ENCODE measurements at regions not wholly inside any gene's neighbourhood (a gene's known extent, or its start where the extent isn't known, plus 50 kb on each side); places are given as distances from the start of the nearest gene placed in this dataset.

- H3K14ac ChIP-seq (ENCODE audit: insufficient read length), result no peak overlapping the region
- H3K36me3 ChIP-seq (ENCODE audit: control insufficient read depth in 2 of 4, insufficient read depth in 4 of 4, low read length in 3 of 4), result no peaks in the 10 kb centered on the region
- no peak overlapping the region for H2AFZ ChIP-seq (ENCODE audit: low read length)
- no peaks in the 10 kb centered on the region for H3K9me3 ChIP-seq (ENCODE audit: insufficient read depth in 2 of 2, low read depth in 1 of 2, low read length in 1 of 2)
- no peak overlapping the region for H4K91ac ChIP-seq (replicated peaks; ENCODE audit: insufficient read length, low read length)
- no peak overlapping the region for H4K5ac ChIP-seq (ENCODE audit: insufficient read length, low read depth, low read length)
- no peak for FAIRE-seq
- ChIA-PET POLR2A (ENCODE audit: partially characterized antibody) (no interaction called here), CTCF (ENCODE audit: partially characterized antibody) (interaction anchor here (0.6 to 1.5 kb wide), 4 partner anchors 12 to 255 kb away, joined by 3 to 5 read pairs (median 4); no protein-coding TSS in a partner anchor)
- no peak overlapping the region for H2BK15ac ChIP-seq (ENCODE audit: low read length)
- no peaks in the 10 kb centered on the region for H3K27me3 ChIP-seq (replicated peaks in 1 of 4; ENCODE audit: control insufficient read depth in 3 of 4, extremely low read depth in 1 of 4, insufficient read depth in 3 of 4, low read length in 3 of 4)
- H3K79me2 ChIP-seq (ENCODE audit: control insufficient read depth in 1 of 2, insufficient read depth in 2 of 2, low read length in 2 of 2), result no peaks in the 10 kb centered on the region
- no peak overlapping the region for H3K4me3 ChIP-seq (ENCODE audit: extremely low read depth in 1 of 4, insufficient read depth in 2 of 4, low read depth in 3 of 4, low read length in 4 of 4)
- H2AK5ac ChIP-seq (ENCODE audit: low read depth, low read length), result no peak overlapping the region
- H3K27ac ChIP-seq (ENCODE audit: low read depth, low read length), result no peak overlapping the region
- no peaks in the 10 kb centered on the region for H3K79me1 ChIP-seq (ENCODE audit: low read depth, low read length)
- WGBS, 2 experiments (ENCODE audit: extremely low coverage in 1 of 2, insufficient coverage in 1 of 2, insufficient read length in 1 of 2, insufficient replicate concordance in 2 of 2, low coverage in 1 of 2, low lambda C conversion rate in 2 of 2, missing lambda C conversion rate in 1 of 2), result 89% methylated on average over 3 of the region's 3 CpGs; no CpG with 5 or more reads in 1 of the 2 experiments
- no peak overlapping the region for H3K4me2 ChIP-seq (ENCODE audit: insufficient read depth in 1 of 2, low read depth in 2 of 2, low read length in 2 of 2)
- H3K4me1 ChIP-seq (replicated peaks in 1 of 4; ENCODE audit: control insufficient read depth in 3 of 4, insufficient read depth in 4 of 4, low read length in 3 of 4), result no peaks in the 10 kb centered on the region
- no peak overlapping the region for H2BK5ac ChIP-seq (ENCODE audit: low read depth, low read length)
- no peak overlapping the region for H4K8ac ChIP-seq (ENCODE audit: extremely low read depth, insufficient read depth, low read length)
- no peak for DNase-seq (ENCODE audit: low read depth in 1 of 2, low spot score in 2 of 2)
- H3K23ac ChIP-seq (ENCODE audit: insufficient read length), result no peak overlapping the region
- no peak overlapping the region for H2BK20ac ChIP-seq (ENCODE audit: low read length)
- no peaks in the 10 kb centered on the region for H4K20me1 ChIP-seq (replicated peaks in 1 of 2; ENCODE audit: control insufficient read depth in 1 of 2, insufficient read depth in 2 of 2, low read length in 2 of 2)
- H3K4ac ChIP-seq (replicated peaks; ENCODE audit: insufficient read length, low read depth, low read length), result no peak overlapping the region
- no peak overlapping the region for H2BK12ac ChIP-seq (ENCODE audit: low read depth, low read length)
- no peaks in the 10 kb centered on the region for H3K23me2 ChIP-seq (ENCODE audit: low read depth, low read length)
- no peak overlapping the region for H3K18ac ChIP-seq (ENCODE audit: extremely low read depth, low read length)
- H3K56ac ChIP-seq (replicated peaks; ENCODE audit: insufficient read length, low read depth, low read length), result no peak overlapping the region
- no peak overlapping the region for H2BK120ac ChIP-seq (replicated peaks; ENCODE audit: low read depth, low read length)
- TF ChIP-seq SRF (IDR thresholded peaks at IDR 0.05; ENCODE audit: low read depth, low read length) (no peak), RBBP5 (IDR thresholded peaks at IDR 0.05; ENCODE audit: borderline replicate concordance, low read depth, low read length) (no peak), POLR2AphosphoS5 (IDR thresholded peaks at IDR 0.05; ENCODE audit: low read depth, low read length) (no peak), POLR2A (IDR thresholded peaks at IDR 0.05; ENCODE audit: control extremely low read depth in 1 of 2, low read depth in 2 of 2, low read length in 2 of 2) (no peak), CTBP2 (IDR thresholded peaks at IDR 0.05; ENCODE audit: borderline replicate concordance, insufficient read depth, insufficient read length, low read length) (no peak), CHD1 (IDR thresholded peaks at IDR 0.05; ENCODE audit: low read depth, low read length) (no peak), JUND (IDR thresholded peaks at IDR 0.05; ENCODE audit: low read length) (no peak), CTCF (IDR thresholded peaks at IDR 0.05; ENCODE audit: control extremely low read depth in 1 of 3, insufficient read depth in 1 of 3, low read depth in 1 of 3, low read length in 3 of 3) (peak in 2 of 3 experiments; percentile 11 to 25; a peak in 1 of 4 replicates), SP4 (IDR thresholded peaks at IDR 0.05; ENCODE audit: low read length) (no peak)
- no peak overlapping the region for H3K9ac ChIP-seq (replicated peaks in 1 of 4; ENCODE audit: extremely low read depth in 1 of 4, low read depth in 3 of 4, low read length in 3 of 4)
Observed at GRCh38 chr18:54775686-54776085, 52.6 kb upstream of the RAB27B start.

Data from H1 (cell line).